Psoas muscle (tissue), 7 donors: ENCODE measurements at regions not wholly inside any gene's neighbourhood (a gene's known extent, or its start where the extent isn't known, plus 50 kb on each side); places are given as distances from the start of the nearest gene placed in this dataset.
"Not testable (repeated sequence)": the region's sequence is repeated elsewhere in the genome, so short reads cannot be mapped to it uniquely, and the experiment has no call there.

Source experiments
- ATAC-seq, 4 donors: fragments of 200-7000 bp; cut with Tn5 transposase; one replicate each; pipeline ENCODE4 v1.9.1; 2020; ENCODE audit warnings: moderate library complexity in 3 of 4, mild to moderate bottlenecking in 2 of 4
- DNase-seq, 2 donors: peaks; one replicate each; pipeline ENCODE4 v3.0.0-alpha.2; 2020
- H3K27ac ChIP-seq: fragments of 200-600 bp; one replicate; pipeline ENCODE4 v1.8.0; 2022
- H3K27me3 ChIP-seq, 3 donors: fragments of 200-600 bp in 1 of 3; one replicate each; pipeline versions ENCODE4 v1.6.1 to v1.8.0; 2013 to 2022; ENCODE audit warnings: low read length in 2 of 3, mild to moderate bottlenecking in 2 of 3, moderate library complexity in 1 of 3; ENCODE audit not compliant: insufficient read depth in 3 of 3
- H3K36me3 ChIP-seq, 2 donors: fragments of 200-600 bp in 1 of 2; one replicate each; pipeline versions ENCODE4 v1.6.1 to v1.8.0; 2013 to 2022; ENCODE audit warnings: low read depth in 1 of 2, mild to moderate bottlenecking in 1 of 2, moderate library complexity in 1 of 2; ENCODE audit not compliant: insufficient read depth in 1 of 2
- H3K4me1 ChIP-seq: fragments of 200-600 bp; one replicate; pipeline ENCODE4 v1.8.0; 2022
- H3K4me3 ChIP-seq: fragments of 200-600 bp; one replicate; pipeline ENCODE4 v1.8.0; 2022; ENCODE audit warnings: mild to moderate bottlenecking
- H3K9me3 ChIP-seq: fragments of 200-600 bp; one replicate; pipeline ENCODE4 v1.8.0; 2022
- CTCF ChIP-seq: fragments of 200-600 bp; IDR thresholded peaks from one replicate; pipeline ENCODE4 v1.8.0; 2022; ENCODE audit warnings: antibody characterized with exemption
- WGBS, 3 donors: extraction: QIAGEN DNeasy Blood & Tissue Kit; methylation state at CpG; one replicate each; pipeline versions ENCODE4 v1.1.6 to v1.1.7; 2013; 5-methylcytosine and 5-hydroxymethylcytosine counted together
- intact Hi-C, 2 donors: fragments of 100-400 bp; cut with DNase I; formaldehyde crosslinking; loops; one replicate each; pipeline versions ENCODE4 v1.11.0 to v1.14.2; 2022
- donor health status: healthy with polysubstance abuse.
- donor health status: DM: no; HTN: no; CAD: no; lungs with moderate emphysema.
- donor health status: Bipolar disorder and iron deficiency.
- donor health status: healthy.
- donor health status: DM: yes; HTN: yes; CAD: no.
- donor health status: DM: no; HTN: no; CAD: no.
- donor health status: DM: yes; HTN: yes; CAD: no.

- ATAC-seq, intact Hi-C loops, H3K27ac ChIP-seq, H3K9me3 ChIP-seq, H3K4me1 ChIP-seq, H3K36me3 ChIP-seq, H3K4me3 ChIP-seq, DNase-seq, H3K27me3 ChIP-seq: not testable (repeated sequence)
- whole genome bisulfite sequencing, 3 donors = 66 to 76% (median 74%) methylated on average over 3 of the region's 3 CpGs
Measured at GRCh38 chr19:34871911-34872310, 54.8 kb upstream of the ZNF30 start.

GRCh38 chr19:34867631-34868030, 59.1 kb upstream of the ZNF30 start:
- no peaks in the 10 kb centered on the region for H3K27me3 ChIP-seq
- no peaks in the 10 kb centered on the region for H3K9me3 ChIP-seq
- DNase-seq = no peak
- no peaks in the 10 kb centered on the region for H3K4me1 ChIP-seq
- no peak overlapping the region for H3K4me3 ChIP-seq
- intact Hi-C loops = no loop called here
- 84 to 88% (median 86%) methylated on average over 4 of the region's 4 CpGs for WGBS, 3 donors
- no peaks in the 10 kb centered on the region for H3K36me3 ChIP-seq
- H3K27ac ChIP-seq = no peak overlapping the region
- TF ChIP-seq CTCF = no peak
- no peak for ATAC-seq

- H3K4me3 ChIP-seq, ATAC-seq, H3K9me3 ChIP-seq, intact Hi-C loops, H3K27me3 ChIP-seq, H3K27ac ChIP-seq, H3K36me3 ChIP-seq, H3K4me1 ChIP-seq, DNase-seq: not testable (repeated sequence)
- 75 to 88% (median 75%) methylated on average over 2 of the region's 2 CpGs for WGBS, 3 donors
Measured at GRCh38 chr19:34865225-34865624, 61.5 kb upstream of the ZNF30 start.

- H3K4me1 ChIP-seq, H3K27me3 ChIP-seq, H3K36me3 ChIP-seq, H3K27ac ChIP-seq, intact Hi-C loops, ATAC-seq, DNase-seq, H3K9me3 ChIP-seq: not testable (repeated sequence)
- WGBS, 3 donors = 8 to 12% (median 9%) methylated on average over 26 to 29 of the region's 34 CpGs
- peak overlapping the region; percentile 55 for H3K4me3 ChIP-seq
Measured at GRCh38 chr19:34859823-34860736, 66.6 kb upstream of the ZNF30 start.

- H3K36me3 ChIP-seq, H3K27me3 ChIP-seq, H3K4me1 ChIP-seq, intact Hi-C loops, ATAC-seq, H3K27ac ChIP-seq, H3K9me3 ChIP-seq, DNase-seq, H3K4me3 ChIP-seq: not testable (repeated sequence)
- WGBS, 3 donors = 78 to 83% (median 81%) methylated on average over 2 of the region's 2 CpGs
Measured at GRCh38 chr19:34859325-34859724, 67.4 kb upstream of the ZNF30 start.

GRCh38 chr19:34856052-34856451, 70.7 kb upstream of the ZNF30 start:
- intact Hi-C loops = no loop called here
- Histone ChIP-seq H3K27me3 (peaks cover 0 to 5% (median 0%) of the 10 kb centered on the region in 3 donors), H3K4me3 (no peak overlapping the region), H3K27ac (no peak overlapping the region), H3K4me1 (no peaks in the 10 kb centered on the region), H3K36me3 (no peaks in the 10 kb centered on the region), H3K9me3 (peaks cover 4% of the 10 kb centered on the region)
- ATAC-seq (no peak), DNase-seq (no peak)
- no peak for TF ChIP-seq CTCF
